Vagina (tissue), 2 donors: ENCODE measurements at regions not wholly inside any gene's neighbourhood (a gene's known extent, or its start where the extent isn't known, plus 50 kb on each side); places are given as distances from the start of the nearest gene placed in this dataset.

Experiments
- DNase-seq, 2 donors: peaks; one replicate each; pipeline ENCODE4 v3.0.0-alpha.2; 2017; ENCODE audit errors: extremely low spot score in 2 of 2
- H3K27ac ChIP-seq: fragments of 200-600 bp; sonication (generic); one replicate; pipeline ENCODE4 v1.5.1; 2019
- H3K27me3 ChIP-seq: fragments of 200-600 bp; sonication (generic); one replicate; pipeline ENCODE4 v1.5.1; 2019
- H3K36me3 ChIP-seq, 2 donors: fragments of 200-600 bp; sonication (generic); one replicate each; pipeline ENCODE4 v1.5.1; 2017 to 2019
- H3K4me1 ChIP-seq: fragments of 200-600 bp; sonication (generic); one replicate; pipeline ENCODE4 v1.5.1; 2019
- H3K4me3 ChIP-seq, 2 donors: fragments of 200-600 bp; sonication (generic); 1 replicate in 1 of 2; 2 replicates in 1 of 2; pipeline ENCODE4 v1.5.1; 2016 to 2019
- H3K9me3 ChIP-seq: fragments of 200-600 bp; sonication (generic); one replicate; pipeline ENCODE4 v1.5.1; 2019
- CTCF ChIP-seq, 3 experiments: fragments of 450-650 bp in 2 of 3; fragments of 200-600 bp in 1 of 3; sonication (generic) in 1 of 3; IDR thresholded peaks; one replicate each; pipeline ENCODE4 v1.5.1; 2017 to 2019; ENCODE audit warnings: antibody characterized with exemption in 3 of 3, mild to moderate bottlenecking in 2 of 3, moderate library complexity in 2 of 3
- POLR2A ChIP-seq, 2 donors: fragments of 450-650 bp; IDR thresholded peaks; one replicate each; pipeline ENCODE4 v1.6.1; 2017; ENCODE audit warnings: antibody characterized with exemption in 2 of 2, mild to moderate bottlenecking in 2 of 2, moderate library complexity in 2 of 2
- POLR2AphosphoS5 ChIP-seq, 2 donors: sonication (generic); formaldehyde crosslinking; IDR thresholded peaks; one replicate each; pipeline ENCODE4 v1.9.0; 2017; ENCODE audit warnings: antibody characterized with exemption in 2 of 2, mild to moderate bottlenecking in 2 of 2, low read depth in 1 of 2; ENCODE audit not compliant: insufficient read depth in 1 of 2
- intact Hi-C: fragments of 100-400 bp; cut with DNase I; formaldehyde crosslinking; loops from one replicate; pipeline ENCODE4 v1.15.1; 2023

- no peaks in the 10 kb centered on the region for H3K27me3 ChIP-seq
- TF ChIP-seq POLR2AphosphoS5 (IDR thresholded peaks at IDR 0.05; ENCODE audit: insufficient read depth in 1 of 2, low read depth in 1 of 2) (no peak), CTCF (IDR thresholded peaks at IDR 0.05) (no peak), POLR2A (IDR thresholded peaks at IDR 0.05) (no peak)
- H3K27ac ChIP-seq: no peak overlapping the region
- H3K36me3 ChIP-seq: no peaks in the 10 kb centered on the region
- H3K4me1 ChIP-seq: no peaks in the 10 kb centered on the region
- DNase-seq: no peak
- H3K9me3 ChIP-seq: no peaks in the 10 kb centered on the region
- intact Hi-C loops: no loop called here
- no peak overlapping the region for H3K4me3 ChIP-seq
These were observed 482.5 kb upstream of the FAT3 start for GRCh38 chr11:91742155-91742554.

GRCh38 chr11:91731051-91731450, 493.6 kb upstream of the FAT3 start:
- Histone ChIP-seq H3K4me1 (no peaks in the 10 kb centered on the region), H3K27ac (no peak overlapping the region), H3K9me3 (peaks cover 2% of the 10 kb centered on the region), H3K4me3 (no peak overlapping the region), H3K36me3 (no peaks in the 10 kb centered on the region), H3K27me3 (no peaks in the 10 kb centered on the region)
- intact Hi-C loops: no loop called here
- no peak for DNase-seq
- TF ChIP-seq POLR2A (IDR thresholded peaks at IDR 0.05) (no peak), POLR2AphosphoS5 (IDR thresholded peaks at IDR 0.05; ENCODE audit: insufficient read depth in 1 of 2, low read depth in 1 of 2) (no peak)

GRCh38 chr11:91730620-91731019, 494.0 kb upstream of the FAT3 start:
- H3K4me3 ChIP-seq: no peak overlapping the region
- no peak for DNase-seq
- H3K36me3 ChIP-seq: no peaks in the 10 kb centered on the region
- no peak for TF ChIP-seq CTCF (IDR thresholded peaks at IDR 0.05)
- no peak for TF ChIP-seq POLR2A (IDR thresholded peaks at IDR 0.05)
- no peak for TF ChIP-seq POLR2AphosphoS5 (IDR thresholded peaks at IDR 0.05; ENCODE audit: insufficient read depth in 1 of 2, low read depth in 1 of 2)
- H3K27ac ChIP-seq: no peak overlapping the region
- intact Hi-C loops: no loop called here
- H3K9me3 ChIP-seq: no peaks in the 10 kb centered on the region
- no peaks in the 10 kb centered on the region for H3K27me3 ChIP-seq
- H3K4me1 ChIP-seq: no peaks in the 10 kb centered on the region

GRCh38 chr11:91730057-91730456, 494.6 kb upstream of the FAT3 start:
- Histone ChIP-seq H3K4me1 (no peaks in the 10 kb centered on the region), H3K36me3 (no peaks in the 10 kb centered on the region), H3K27me3 (no peaks in the 10 kb centered on the region), H3K4me3 (no peak overlapping the region), H3K27ac (no peak overlapping the region), H3K9me3 (no peaks in the 10 kb centered on the region)
- no peak for TF ChIP-seq CTCF (IDR thresholded peaks at IDR 0.05)
- TF ChIP-seq POLR2A (IDR thresholded peaks at IDR 0.05): no peak
- TF ChIP-seq POLR2AphosphoS5 (IDR thresholded peaks at IDR 0.05; ENCODE audit: insufficient read depth in 1 of 2, low read depth in 1 of 2): no peak
- intact Hi-C loops: no loop called here
- DNase-seq: no peak

GRCh38 chr11:91717169-91717568, 507.4 kb upstream of the FAT3 start:
- intact Hi-C loops: no loop called here
- no peak for DNase-seq
- H3K4me1 ChIP-seq: no peaks in the 10 kb centered on the region

More at GRCh38 chr11:91717169-91717568, 507.4 kb upstream of the FAT3 start:
- Histone ChIP-seq H3K27ac (no peak overlapping the region), H3K4me3 (no peak overlapping the region), H3K27me3 (no peaks in the 10 kb centered on the region), H3K9me3 (no peaks in the 10 kb centered on the region), H3K36me3 (no peaks in the 10 kb centered on the region)
- TF ChIP-seq POLR2AphosphoS5 (IDR thresholded peaks at IDR 0.05; ENCODE audit: insufficient read depth in 1 of 2, low read depth in 1 of 2) (no peak), POLR2A (IDR thresholded peaks at IDR 0.05) (no peak), CTCF (IDR thresholded peaks at IDR 0.05) (no peak)
